ENCODE measurements at regions not wholly inside any gene's neighbourhood (a gene's known extent, or its start where the extent isn't known, plus 50 kb on each side); places are given as distances from the start of the nearest gene placed in this dataset.

- POLR2A ChIA-PET: no interaction called here
- H3K27me3 ChIP-seq (replicated peaks in 1 of 2; ENCODE audit: control insufficient read depth in 2 of 2, extremely low read depth in 1 of 2, insufficient read depth in 2 of 2, low read length in 1 of 2): no peaks in the 10 kb centered on the region
- H3K36me3 ChIP-seq (ENCODE audit: control insufficient read depth in 2 of 2, extremely low read depth in 1 of 2, insufficient read depth in 1 of 2, low read length in 1 of 2): no peaks in the 10 kb centered on the region
- no peak overlapping the region for H3K4me3 ChIP-seq (ENCODE audit: control insufficient read depth in 1 of 2, extremely low read depth in 1 of 2, low read length in 1 of 2)
- Mint-ChIP-seq H3K4me1 (peaks cover 9 to 24% (median 14%) of the 10 kb centered on the region in 3 donors), H3K27ac (no peak overlapping the region), H3K27me3 (no peaks in the 10 kb centered on the region), H3K4me3 (no peak overlapping the region), H3K36me3 (no peaks in the 10 kb centered on the region), H3K9me3 (no peaks in the 10 kb centered on the region)
- CTCF ChIA-PET: no interaction called here
- peaks cover 0 to 3% of the 10 kb centered on the region in 2 experiments for H3K4me1 ChIP-seq (ENCODE audit: control insufficient read depth in 1 of 2, extremely low read depth in 1 of 2, insufficient read depth in 2 of 2, low read length in 2 of 2)
- ATAC-seq (replicated peaks in 1 of 4) (no peak), DNase-seq (no peak)
- no peaks in the 10 kb centered on the region for H3K9me3 ChIP-seq
- H3K27ac ChIP-seq (ENCODE audit: low read length): no peak overlapping the region
- WGBS (ENCODE audit: insufficient coverage): no CpG with 5 or more reads among the region's 2 CpGs
Measured at GRCh38 chr1:193562121-193562520, 375.7 kb upstream of the B3GALT2 start.

- POLR2A ChIA-PET: no interaction called here
- Mint-ChIP-seq H3K27ac (peak overlapping the region; percentile 82 to 92), H3K36me3 (no peaks in the 10 kb centered on the region), H3K27me3 (no peaks in the 10 kb centered on the region), H3K9me3 (peaks cover 0 to 2% (median 0%) of the 10 kb centered on the region in 3 donors), H3K4me3 (peak overlapping the region in 2 of 3 donors; percentile 5 to 53), H3K4me1 (peaks cover 9 to 23% (median 14%) of the 10 kb centered on the region in 3 donors)
- H3K27ac ChIP-seq (ENCODE audit: low read length): peak overlapping the region; percentile 68
- peak in 3 of 4 experiments; percentile 54 to 85 (median 80) for ATAC-seq (replicated peaks in 1 of 4)
- WGBS (ENCODE audit: insufficient coverage): 56% methylated on average over 2 of the region's 4 CpGs
- no peaks in the 10 kb centered on the region for H3K9me3 ChIP-seq
- peak in 3 of 35 experiments; percentile 7 to 31 (median 20) for DNase-seq
- peaks cover 0 to 3% of the 10 kb centered on the region in 2 experiments for H3K4me1 ChIP-seq (ENCODE audit: control insufficient read depth in 1 of 2, extremely low read depth in 1 of 2, insufficient read depth in 2 of 2, low read length in 2 of 2)
- H3K36me3 ChIP-seq (ENCODE audit: control insufficient read depth in 2 of 2, extremely low read depth in 1 of 2, insufficient read depth in 1 of 2, low read length in 1 of 2): no peaks in the 10 kb centered on the region
- H3K27me3 ChIP-seq (replicated peaks in 1 of 2; ENCODE audit: control insufficient read depth in 2 of 2, extremely low read depth in 1 of 2, insufficient read depth in 2 of 2, low read length in 1 of 2): no peaks in the 10 kb centered on the region
- no peak overlapping the region for H3K4me3 ChIP-seq (ENCODE audit: control insufficient read depth in 1 of 2, extremely low read depth in 1 of 2, low read length in 1 of 2)
- CTCF ChIA-PET: interaction anchor here in 1 of 2 donors (1.1 kb wide), 1 partner anchor 33 kb away, joined by 3 read pairs; no protein-coding TSS in a partner anchor
Measured at GRCh38 chr1:193558491-193559028, 372.1 kb upstream of the B3GALT2 start.

- no peak overlapping the region for H3K27ac ChIP-seq (ENCODE audit: low read length)
- Mint-ChIP-seq H3K9me3 (peaks cover 0 to 2% (median 0%) of the 10 kb centered on the region in 3 donors), H3K36me3 (no peaks in the 10 kb centered on the region), H3K4me3 (no peak overlapping the region), H3K27ac (no peak overlapping the region), H3K4me1 (peaks cover 9 to 21% (median 14%) of the 10 kb centered on the region in 3 donors), H3K27me3 (no peaks in the 10 kb centered on the region)
- H3K4me1 ChIP-seq (ENCODE audit: control insufficient read depth in 1 of 2, extremely low read depth in 1 of 2, insufficient read depth in 2 of 2, low read length in 2 of 2): peaks cover 0 to 3% of the 10 kb centered on the region in 2 experiments
- H3K9me3 ChIP-seq: no peaks in the 10 kb centered on the region
- CTCF ChIA-PET: no interaction called here
- WGBS (ENCODE audit: insufficient coverage): no CpG with 5 or more reads among the region's 4 CpGs
- POLR2A ChIA-PET: no interaction called here
- ATAC-seq (replicated peaks in 1 of 4) (no peak), DNase-seq (no peak)
- H3K4me3 ChIP-seq (ENCODE audit: control insufficient read depth in 1 of 2, extremely low read depth in 1 of 2, low read length in 1 of 2): no peak overlapping the region
- H3K27me3 ChIP-seq (replicated peaks in 1 of 2; ENCODE audit: control insufficient read depth in 2 of 2, extremely low read depth in 1 of 2, insufficient read depth in 2 of 2, low read length in 1 of 2): no peaks in the 10 kb centered on the region
- no peaks in the 10 kb centered on the region for H3K36me3 ChIP-seq (ENCODE audit: control insufficient read depth in 2 of 2, extremely low read depth in 1 of 2, insufficient read depth in 1 of 2, low read length in 1 of 2)
Measured at GRCh38 chr1:193555662-193556441, 369.4 kb upstream of the B3GALT2 start.

- no CpG with 5 or more reads among the region's 2 CpGs for WGBS (ENCODE audit: insufficient coverage)
- no peak overlapping the region for H3K4me3 ChIP-seq (ENCODE audit: control insufficient read depth in 1 of 2, extremely low read depth in 1 of 2, low read length in 1 of 2)
- Mint-ChIP-seq H3K4me3 (no peak overlapping the region), H3K27me3 (no peaks in the 10 kb centered on the region), H3K4me1 (peaks cover 3 to 13% (median 10%) of the 10 kb centered on the region in 3 donors), H3K36me3 (peaks cover 4% of the 10 kb centered on the region), H3K9me3 (peaks cover 0 to 4% (median 2%) of the 10 kb centered on the region in 3 donors), H3K27ac (no peak overlapping the region)
- CTCF ChIA-PET: no interaction called here
- no peak for DNase-seq
- no peaks in the 10 kb centered on the region for H3K36me3 ChIP-seq (ENCODE audit: control insufficient read depth in 2 of 2, extremely low read depth in 1 of 2, insufficient read depth in 1 of 2, low read length in 1 of 2)
- peaks cover 0 to 2% of the 10 kb centered on the region in 2 experiments for H3K4me1 ChIP-seq (ENCODE audit: control insufficient read depth in 1 of 2, extremely low read depth in 1 of 2, insufficient read depth in 2 of 2, low read length in 2 of 2)
- no peaks in the 10 kb centered on the region for H3K27me3 ChIP-seq (replicated peaks in 1 of 2; ENCODE audit: control insufficient read depth in 2 of 2, extremely low read depth in 1 of 2, insufficient read depth in 2 of 2, low read length in 1 of 2)
- no peak for ATAC-seq (replicated peaks in 1 of 4)
- no peak overlapping the region for H3K27ac ChIP-seq (ENCODE audit: low read length)
- POLR2A ChIA-PET: no interaction called here
- no peaks in the 10 kb centered on the region for H3K9me3 ChIP-seq
Measured at GRCh38 chr1:193553564-193553963, 367.2 kb upstream of the B3GALT2 start.

GRCh38 chr1:193552274-193552673, 365.9 kb upstream of the B3GALT2 start:
- Histone ChIP-seq H3K4me3 (ENCODE audit: control insufficient read depth in 1 of 2, extremely low read depth in 1 of 2, low read length in 1 of 2) (no peak overlapping the region), H3K36me3 (ENCODE audit: control insufficient read depth in 2 of 2, extremely low read depth in 1 of 2, insufficient read depth in 1 of 2, low read length in 1 of 2) (no peaks in the 10 kb centered on the region), H3K4me1 (ENCODE audit: control insufficient read depth in 1 of 2, extremely low read depth in 1 of 2, insufficient read depth in 2 of 2, low read length in 2 of 2) (no peaks in the 10 kb centered on the region), H3K27me3 (replicated peaks in 1 of 2; ENCODE audit: control insufficient read depth in 2 of 2, extremely low read depth in 1 of 2, insufficient read depth in 2 of 2, low read length in 1 of 2) (no peaks in the 10 kb centered on the region), H3K9me3 (no peaks in the 10 kb centered on the region), H3K27ac (ENCODE audit: low read length) (no peak overlapping the region)
- Mint-ChIP-seq H3K4me1 (peaks cover 3 to 13% (median 8%) of the 10 kb centered on the region in 3 donors), H3K9me3 (peaks cover 0 to 4% (median 2%) of the 10 kb centered on the region in 3 donors), H3K27me3 (no peaks in the 10 kb centered on the region), H3K36me3 (peaks cover 4% of the 10 kb centered on the region), H3K4me3 (no peak overlapping the region), H3K27ac (no peak overlapping the region)
- DNase-seq: no peak
- POLR2A ChIA-PET: interaction anchor here in 1 of 2 donors (0.6 kb wide), 1 partner anchor 152 kb away, joined by 3 read pairs; no protein-coding TSS in a partner anchor
- WGBS (ENCODE audit: insufficient coverage): 100% methylated on average over 2 of the region's 4 CpGs
- CTCF ChIA-PET: no interaction called here
- no peak for ATAC-seq (replicated peaks in 1 of 4)

GRCh38 chr1:193549081-193549480, 362.7 kb upstream of the B3GALT2 start:
- CTCF ChIA-PET: no interaction called here
- peaks cover 6 to 23% (median 12%) of the 10 kb centered on the region in 3 donors for H3K4me1 Mint-ChIP-seq
- ATAC-seq (replicated peaks in 1 of 4) (no peak), DNase-seq (no peak)
- H3K36me3 Mint-ChIP-seq: peaks cover 9% of the 10 kb centered on the region
- H3K27me3 Mint-ChIP-seq: no peaks in the 10 kb centered on the region
- no peak overlapping the region for H3K27ac Mint-ChIP-seq
- no peaks in the 10 kb centered on the region for H3K36me3 ChIP-seq (ENCODE audit: control insufficient read depth in 2 of 2, extremely low read depth in 1 of 2, insufficient read depth in 1 of 2, low read length in 1 of 2)
- no peaks in the 10 kb centered on the region for H3K4me1 ChIP-seq (ENCODE audit: control insufficient read depth in 1 of 2, extremely low read depth in 1 of 2, insufficient read depth in 2 of 2, low read length in 2 of 2)
- no peaks in the 10 kb centered on the region for H3K9me3 ChIP-seq
- H3K4me3 ChIP-seq (ENCODE audit: control insufficient read depth in 1 of 2, extremely low read depth in 1 of 2, low read length in 1 of 2): no peak overlapping the region
- no peaks in the 10 kb centered on the region for H3K27me3 ChIP-seq (replicated peaks in 1 of 2; ENCODE audit: control insufficient read depth in 2 of 2, extremely low read depth in 1 of 2, insufficient read depth in 2 of 2, low read length in 1 of 2)
- no CpG with 5 or more reads among the region's 1 CpG for WGBS (ENCODE audit: insufficient coverage)
- H3K4me3 Mint-ChIP-seq: no peak overlapping the region
- POLR2A ChIA-PET: no interaction called here
- H3K9me3 Mint-ChIP-seq: peaks cover 0 to 4% (median 0%) of the 10 kb centered on the region in 3 donors
- H3K27ac ChIP-seq (ENCODE audit: low read length): no peak overlapping the region

Measured in T-cell (primary cell).